ENCODE measurements at regions not wholly inside any gene's neighbourhood (a gene's known extent, or its start where the extent isn't known, plus 50 kb on each side); places are given as distances from the start of the nearest gene placed in this dataset.

DNA sequence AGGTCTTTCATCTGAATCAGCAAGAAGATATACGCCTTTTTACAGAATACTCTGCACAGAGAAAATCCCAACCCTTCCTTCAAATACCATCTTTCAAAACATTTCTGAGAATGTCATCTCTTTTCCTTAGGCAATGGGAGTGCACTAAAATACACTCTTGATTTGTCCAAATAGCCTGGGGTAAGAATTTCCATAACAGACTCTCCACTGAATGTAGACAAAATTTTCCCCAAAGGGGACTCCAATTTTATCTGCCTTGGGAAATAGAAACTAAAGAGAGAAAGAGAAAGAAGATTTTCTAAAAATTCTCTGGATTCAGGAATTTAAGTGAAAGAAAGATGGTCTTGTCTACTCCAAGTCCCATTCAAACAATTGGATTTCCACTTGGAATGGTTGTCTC, 394.5 kb upstream of the CHAC2 start:
- TF ChIP-seq POU2F2 (IDR thresholded peaks at IDR 0.05; ENCODE audit: low read depth, low read length) (no peak), TAF1 (IDR thresholded peaks at IDR 0.05; ENCODE audit: low read depth, low read length) (no peak), POLR2A (IDR thresholded peaks at IDR 0.05; ENCODE audit: low read depth, low read length) (no peak), POLR2AphosphoS5 (IDR thresholded peaks at IDR 0.05; ENCODE audit: low read depth, low read length) (no peak), PAX5 (IDR thresholded peaks at IDR 0.05; ENCODE audit: insufficient read depth, low read length, severe bottlenecking) (no peak), SPI1 (IDR thresholded peaks at IDR 0.05; ENCODE audit: low read depth, low read length) (no peak)
- no peak for FAIRE-seq

GRCh38 chr2:53366543-53366942, 401.1 kb upstream of the CHAC2 start:
- DNase-seq (ENCODE audit: insufficient read length, low spot score) (no peak), FAIRE-seq (no peak)
- TF ChIP-seq TAF1 (IDR thresholded peaks at IDR 0.05; ENCODE audit: low read depth, low read length) (no peak), PAX5 (IDR thresholded peaks at IDR 0.05; ENCODE audit: insufficient read depth, low read length, severe bottlenecking) (no peak), SPI1 (IDR thresholded peaks at IDR 0.05; ENCODE audit: low read depth, low read length) (no peak), POLR2A (IDR thresholded peaks at IDR 0.05; ENCODE audit: low read depth, low read length) (no peak), POLR2AphosphoS5 (IDR thresholded peaks at IDR 0.05; ENCODE audit: low read depth, low read length) (no peak), POU2F2 (IDR thresholded peaks at IDR 0.05; ENCODE audit: low read depth, low read length) (no peak)

More for the DNA sequence above, 394.5 kb upstream of the CHAC2 start:
- DNase-seq (ENCODE audit: insufficient read length, low spot score) = no peak

GRCh38 chr2:53362934-53363333, 404.7 kb upstream of the CHAC2 start:
- no peak for DNase-seq (ENCODE audit: insufficient read length, low spot score)
- TF ChIP-seq POU2F2 (IDR thresholded peaks at IDR 0.05; ENCODE audit: low read depth, low read length) = no peak
- TF ChIP-seq PAX5 (IDR thresholded peaks at IDR 0.05; ENCODE audit: insufficient read depth, low read length, severe bottlenecking) = no peak
- TF ChIP-seq SPI1 (IDR thresholded peaks at IDR 0.05; ENCODE audit: low read depth, low read length) = no peak
- no peak for TF ChIP-seq POLR2A (IDR thresholded peaks at IDR 0.05; ENCODE audit: low read depth, low read length)
- no peak for TF ChIP-seq TAF1 (IDR thresholded peaks at IDR 0.05; ENCODE audit: low read depth, low read length)
- TF ChIP-seq POLR2AphosphoS5 (IDR thresholded peaks at IDR 0.05; ENCODE audit: low read depth, low read length) = no peak
- no peak for FAIRE-seq

DNA sequence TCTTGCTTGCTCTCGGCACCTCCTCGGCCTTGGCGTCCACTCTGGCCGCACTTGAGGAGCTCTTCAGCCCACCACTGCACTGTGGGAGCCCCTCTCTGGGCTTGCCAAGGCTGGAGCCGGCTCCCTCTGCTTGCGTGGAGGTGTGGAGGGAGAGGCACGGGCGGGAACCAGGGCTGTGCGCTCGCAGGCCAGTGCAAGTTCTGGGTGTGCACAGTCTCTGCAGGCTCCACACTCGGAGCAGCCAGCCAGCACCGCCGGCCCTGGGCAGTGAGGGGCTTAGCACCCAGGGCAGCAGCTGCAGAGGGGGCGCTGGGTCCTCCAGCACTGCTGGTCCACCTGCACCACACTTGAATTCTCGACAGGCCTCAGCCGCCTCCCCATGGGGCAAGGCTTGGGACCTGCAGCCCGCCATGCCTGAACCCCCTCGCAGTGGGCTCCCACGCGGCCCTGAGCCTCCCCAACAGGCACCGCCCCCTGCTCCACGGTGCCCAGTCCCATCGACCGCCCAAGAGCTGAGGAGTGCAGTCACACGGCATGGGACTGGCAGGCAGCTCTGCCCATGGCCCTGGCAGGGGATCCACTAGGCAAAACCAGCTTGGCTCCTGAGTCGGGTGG, 411.2 kb upstream of the CHAC2 start:
- DNase-seq (ENCODE audit: insufficient read length, low spot score) (no peak), FAIRE-seq (no peak)
- TF ChIP-seq POU2F2 (IDR thresholded peaks at IDR 0.05; ENCODE audit: low read depth, low read length) = no peak
- no peak for TF ChIP-seq POLR2A (IDR thresholded peaks at IDR 0.05; ENCODE audit: low read depth, low read length)
- TF ChIP-seq POLR2AphosphoS5 (IDR thresholded peaks at IDR 0.05; ENCODE audit: low read depth, low read length) = no peak
- no peak for TF ChIP-seq PAX5 (IDR thresholded peaks at IDR 0.05; ENCODE audit: insufficient read depth, low read length, severe bottlenecking)
- no peak for TF ChIP-seq SPI1 (IDR thresholded peaks at IDR 0.05; ENCODE audit: low read depth, low read length)
- no peak for TF ChIP-seq TAF1 (IDR thresholded peaks at IDR 0.05; ENCODE audit: low read depth, low read length)

- TF ChIP-seq POU2F2 (IDR thresholded peaks at IDR 0.05; ENCODE audit: low read depth, low read length) (no peak), POLR2A (IDR thresholded peaks at IDR 0.05; ENCODE audit: low read depth, low read length) (no peak), PAX5 (IDR thresholded peaks at IDR 0.05; ENCODE audit: insufficient read depth, low read length, severe bottlenecking) (no peak), POLR2AphosphoS5 (IDR thresholded peaks at IDR 0.05; ENCODE audit: low read depth, low read length) (no peak), TAF1 (IDR thresholded peaks at IDR 0.05; ENCODE audit: low read depth, low read length) (no peak), SPI1 (IDR thresholded peaks at IDR 0.05; ENCODE audit: low read depth, low read length) (no peak)
- no peak for DNase-seq (ENCODE audit: insufficient read length, low spot score)
- no peak for FAIRE-seq
Observed at GRCh38 chr2:53353135-53354114, 414.2 kb upstream of the CHAC2 start.

GRCh38 chr2:53347269-53347668, 420.3 kb upstream of the CHAC2 start:
- no peak for TF ChIP-seq PAX5 (IDR thresholded peaks at IDR 0.05; ENCODE audit: insufficient read depth, low read length, severe bottlenecking)
- TF ChIP-seq POU2F2 (IDR thresholded peaks at IDR 0.05; ENCODE audit: low read depth, low read length) = no peak
- TF ChIP-seq POLR2A (IDR thresholded peaks at IDR 0.05; ENCODE audit: low read depth, low read length) = no peak
- no peak for TF ChIP-seq TAF1 (IDR thresholded peaks at IDR 0.05; ENCODE audit: low read depth, low read length)
- no peak for TF ChIP-seq POLR2AphosphoS5 (IDR thresholded peaks at IDR 0.05; ENCODE audit: low read depth, low read length)
- no peak for TF ChIP-seq SPI1 (IDR thresholded peaks at IDR 0.05; ENCODE audit: low read depth, low read length)
- no peak for FAIRE-seq
- no peak for DNase-seq (ENCODE audit: insufficient read length, low spot score)

DNA sequence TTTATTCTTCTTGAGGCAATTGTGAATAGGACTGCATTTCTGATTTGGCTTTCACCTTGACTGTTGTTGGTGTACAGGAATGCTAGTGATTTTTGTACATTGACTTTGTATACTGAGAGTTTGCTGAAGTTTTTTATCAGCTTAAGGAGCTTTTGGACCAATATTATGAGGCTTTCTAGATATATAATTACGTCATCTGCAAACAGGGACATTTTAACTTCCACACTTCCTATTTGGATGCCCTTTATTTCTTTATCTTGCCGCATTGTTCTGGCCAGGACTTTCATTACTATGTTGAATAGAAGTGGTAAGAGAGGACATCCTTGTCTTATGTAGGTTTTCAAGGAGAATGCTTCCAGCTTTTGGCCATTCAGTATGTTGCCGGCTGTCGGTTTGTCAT, 425.4 kb upstream of the CHAC2 start:
- no peak for DNase-seq (ENCODE audit: insufficient read length, low spot score)
- no peak for FAIRE-seq
- TF ChIP-seq SPI1 (IDR thresholded peaks at IDR 0.05; ENCODE audit: low read depth, low read length) (no peak), POU2F2 (IDR thresholded peaks at IDR 0.05; ENCODE audit: low read depth, low read length) (no peak), POLR2A (IDR thresholded peaks at IDR 0.05; ENCODE audit: low read depth, low read length) (no peak), POLR2AphosphoS5 (IDR thresholded peaks at IDR 0.05; ENCODE audit: low read depth, low read length) (no peak), TAF1 (IDR thresholded peaks at IDR 0.05; ENCODE audit: low read depth, low read length) (no peak), PAX5 (IDR thresholded peaks at IDR 0.05; ENCODE audit: insufficient read depth, low read length, severe bottlenecking) (no peak)

DNA sequence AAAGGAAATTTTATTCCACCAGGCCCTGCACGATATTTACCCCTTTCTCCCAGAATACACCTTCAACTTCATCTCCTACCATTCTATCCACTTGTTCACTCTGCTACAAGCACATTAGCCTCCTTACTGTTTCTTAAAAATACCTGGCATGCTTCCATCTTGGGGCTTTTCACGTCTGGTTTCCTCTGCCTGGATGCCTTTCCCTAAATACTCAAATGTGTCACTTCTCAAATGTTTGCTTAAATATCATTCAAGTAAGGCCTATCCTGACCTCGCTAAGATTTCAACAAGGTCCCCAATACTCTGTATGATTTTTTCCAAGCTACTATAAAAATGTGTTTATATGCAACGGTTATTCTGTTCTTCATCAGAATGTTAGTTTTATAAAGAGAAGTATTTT, 433.0 kb upstream of the CHAC2 start:
- DNase-seq (ENCODE audit: insufficient read length, low spot score) (no peak), FAIRE-seq (no peak)
- no peak for TF ChIP-seq POU2F2 (IDR thresholded peaks at IDR 0.05; ENCODE audit: low read depth, low read length)
- TF ChIP-seq SPI1 (IDR thresholded peaks at IDR 0.05; ENCODE audit: low read depth, low read length) = no peak
- no peak for TF ChIP-seq POLR2A (IDR thresholded peaks at IDR 0.05; ENCODE audit: low read depth, low read length)
- TF ChIP-seq PAX5 (IDR thresholded peaks at IDR 0.05; ENCODE audit: insufficient read depth, low read length, severe bottlenecking) = no peak
- no peak for TF ChIP-seq TAF1 (IDR thresholded peaks at IDR 0.05; ENCODE audit: low read depth, low read length)
- no peak for TF ChIP-seq POLR2AphosphoS5 (IDR thresholded peaks at IDR 0.05; ENCODE audit: low read depth, low read length)

GRCh38 chr2:53331667-53332066, 435.9 kb upstream of the CHAC2 start:
- no peak for FAIRE-seq

More at GRCh38 chr2:53331667-53332066, 435.9 kb upstream of the CHAC2 start:
- no peak for DNase-seq (ENCODE audit: insufficient read length, low spot score)
- TF ChIP-seq POU2F2 (IDR thresholded peaks at IDR 0.05; ENCODE audit: low read depth, low read length) (no peak), PAX5 (IDR thresholded peaks at IDR 0.05; ENCODE audit: insufficient read depth, low read length, severe bottlenecking) (no peak), POLR2AphosphoS5 (IDR thresholded peaks at IDR 0.05; ENCODE audit: low read depth, low read length) (no peak), POLR2A (IDR thresholded peaks at IDR 0.05; ENCODE audit: low read depth, low read length) (no peak), TAF1 (IDR thresholded peaks at IDR 0.05; ENCODE audit: low read depth, low read length) (no peak), SPI1 (IDR thresholded peaks at IDR 0.05; ENCODE audit: low read depth, low read length) (no peak)

Measured in GM12891 (cell line).